HFF-Myc (cell line): ENCODE measurements at regions not wholly inside any gene's neighbourhood (a gene's known extent, or its start where the extent isn't known, plus 50 kb on each side); places are given as distances from the start of the nearest gene placed in this dataset.

Source experiments
- DNase-seq: peaks from one replicate; pipeline ENCODE4 v3.0.0-alpha.2; 2011; ENCODE audit warnings: low read depth; ENCODE audit errors: extremely low read depth
- H3K4me3 ChIP-seq: replicated peaks from 2 replicates; pipeline ENCODE4 v1.5.1; 2011; ENCODE audit warnings: low read depth, mild to moderate bottlenecking, control low read depth, low read length
- TF ChIP-seq, protein P1 (sequence below): IDR thresholded peaks from 2 replicates; pipeline ENCODE4 v1.5.1; 2012; ENCODE audit warnings: mild to moderate bottlenecking, low read depth, low read length, control low read depth; ENCODE audit errors: missing control alignments

DNA sequence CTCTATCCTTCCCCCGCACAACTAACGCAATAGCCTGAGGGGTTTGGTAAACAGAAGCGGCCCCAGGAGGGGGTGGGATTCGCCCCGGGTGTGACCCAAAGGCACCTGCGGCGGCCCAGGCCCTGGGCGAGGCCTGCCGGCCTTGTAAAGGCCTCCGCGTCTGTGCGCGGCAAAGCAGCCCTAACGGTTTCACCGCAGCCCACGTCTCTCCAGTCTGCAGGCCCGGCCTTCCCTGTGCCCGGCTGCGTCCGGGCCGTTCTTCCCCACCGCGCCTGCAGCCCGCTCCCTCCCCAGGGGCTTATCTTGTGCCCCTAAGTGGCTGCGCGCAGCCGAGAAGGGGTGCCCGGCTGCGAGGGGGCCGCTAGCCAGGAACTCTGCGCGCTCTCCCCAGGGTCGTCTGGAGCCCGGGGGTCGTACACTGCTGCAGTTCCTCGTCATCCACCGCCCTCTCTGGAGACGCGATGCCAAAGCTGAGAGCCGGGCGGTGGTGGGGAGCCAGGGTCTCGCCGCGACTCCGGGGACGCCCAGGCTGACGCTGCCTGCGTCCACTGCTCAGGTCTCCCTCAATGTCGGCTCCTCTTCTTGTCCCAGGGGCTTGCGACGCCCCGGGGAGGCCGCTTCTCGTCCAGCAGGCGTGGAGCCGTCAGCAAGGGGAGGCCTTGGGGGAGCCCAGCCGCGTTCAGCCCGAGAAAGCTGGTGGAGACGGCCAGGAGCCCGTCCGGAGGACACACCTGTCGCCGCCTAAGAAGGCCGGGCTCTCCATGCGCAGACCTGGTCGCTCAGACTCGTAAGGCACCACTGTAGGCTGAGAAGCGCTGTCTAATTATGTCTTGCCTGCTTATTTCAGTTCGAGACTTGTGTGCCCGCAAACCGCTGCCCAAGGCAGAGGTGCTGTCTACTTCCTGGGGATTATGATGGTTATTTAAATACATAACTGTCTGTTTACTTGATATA, 132.3 kb downstream of the SPAG6 start:
- DNase-seq: no peak
- TF ChIP-seq, protein P1, sequence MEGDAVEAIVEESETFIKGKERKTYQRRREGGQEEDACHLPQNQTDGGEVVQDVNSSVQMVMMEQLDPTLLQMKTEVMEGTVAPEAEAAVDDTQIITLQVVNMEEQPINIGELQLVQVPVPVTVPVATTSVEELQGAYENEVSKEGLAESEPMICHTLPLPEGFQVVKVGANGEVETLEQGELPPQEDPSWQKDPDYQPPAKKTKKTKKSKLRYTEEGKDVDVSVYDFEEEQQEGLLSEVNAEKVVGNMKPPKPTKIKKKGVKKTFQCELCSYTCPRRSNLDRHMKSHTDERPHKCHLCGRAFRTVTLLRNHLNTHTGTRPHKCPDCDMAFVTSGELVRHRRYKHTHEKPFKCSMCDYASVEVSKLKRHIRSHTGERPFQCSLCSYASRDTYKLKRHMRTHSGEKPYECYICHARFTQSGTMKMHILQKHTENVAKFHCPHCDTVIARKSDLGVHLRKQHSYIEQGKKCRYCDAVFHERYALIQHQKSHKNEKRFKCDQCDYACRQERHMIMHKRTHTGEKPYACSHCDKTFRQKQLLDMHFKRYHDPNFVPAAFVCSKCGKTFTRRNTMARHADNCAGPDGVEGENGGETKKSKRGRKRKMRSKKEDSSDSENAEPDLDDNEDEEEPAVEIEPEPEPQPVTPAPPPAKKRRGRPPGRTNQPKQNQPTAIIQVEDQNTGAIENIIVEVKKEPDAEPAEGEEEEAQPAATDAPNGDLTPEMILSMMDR: no peak
- H3K4me3 ChIP-seq: no peak overlapping the region

DNA sequence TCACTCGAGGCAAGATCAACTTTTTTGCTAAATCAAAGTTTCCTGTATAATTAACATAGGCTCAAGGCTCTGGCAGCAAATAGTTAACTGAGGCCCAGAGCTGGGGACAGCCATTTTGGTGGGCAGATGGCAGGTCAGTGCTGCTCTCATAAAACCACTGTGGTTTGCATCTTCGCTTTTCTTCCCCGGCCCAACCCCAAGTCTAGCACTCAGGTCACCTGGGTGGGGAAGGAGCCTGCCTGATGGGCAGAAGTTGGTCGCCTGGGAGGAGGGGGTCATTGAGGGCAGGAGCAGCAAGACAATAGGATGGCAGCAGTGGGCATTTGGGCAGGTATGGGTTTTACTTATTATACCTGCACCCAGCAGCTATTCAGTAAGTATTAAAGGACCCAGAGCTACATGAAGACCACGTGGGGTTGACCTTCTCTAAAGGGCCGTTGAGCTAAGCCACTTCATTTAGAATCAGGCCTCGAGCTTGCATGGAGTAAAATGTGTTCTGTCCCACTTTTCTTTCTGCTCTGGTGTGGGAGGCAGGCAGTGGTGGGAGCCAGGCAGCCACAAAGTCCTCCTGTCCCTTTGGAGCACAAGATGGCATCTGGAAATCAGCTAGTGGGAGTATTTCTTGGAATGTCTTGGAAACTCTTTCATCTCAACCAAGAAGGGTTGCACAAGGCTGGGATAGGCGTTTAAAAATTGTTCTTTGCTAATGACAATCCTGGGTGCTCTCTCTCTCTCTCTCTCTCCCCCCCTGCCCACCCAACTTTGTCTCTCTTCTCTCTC, 133.4 kb downstream of the SPAG6 start:
- no peak for DNase-seq
- TF ChIP-seq, protein P1: no peak
- no peak overlapping the region for H3K4me3 ChIP-seq

DNA sequence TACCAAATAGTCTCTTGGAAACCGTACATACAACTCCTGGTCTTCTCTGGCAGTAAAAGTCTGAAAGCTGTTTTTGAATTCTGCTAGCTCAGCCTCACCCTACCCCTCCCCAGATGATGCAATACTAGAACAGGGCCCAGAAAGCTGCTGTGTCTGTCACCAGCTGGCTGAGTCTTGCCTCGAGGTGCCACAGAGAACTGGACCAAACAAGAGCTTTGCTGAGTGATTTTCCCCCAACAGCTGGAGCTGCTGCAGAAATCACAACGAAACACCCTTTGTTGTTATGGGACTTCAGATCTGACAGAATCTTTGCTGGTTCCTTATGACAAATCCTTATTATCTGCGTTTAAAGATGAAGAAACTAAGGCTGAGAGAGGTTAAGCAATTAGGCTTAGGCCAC, 134.1 kb downstream of the SPAG6 start:
- no peak for DNase-seq
- no peak overlapping the region for H3K4me3 ChIP-seq
- TF ChIP-seq, protein P1: no peak

DNA sequence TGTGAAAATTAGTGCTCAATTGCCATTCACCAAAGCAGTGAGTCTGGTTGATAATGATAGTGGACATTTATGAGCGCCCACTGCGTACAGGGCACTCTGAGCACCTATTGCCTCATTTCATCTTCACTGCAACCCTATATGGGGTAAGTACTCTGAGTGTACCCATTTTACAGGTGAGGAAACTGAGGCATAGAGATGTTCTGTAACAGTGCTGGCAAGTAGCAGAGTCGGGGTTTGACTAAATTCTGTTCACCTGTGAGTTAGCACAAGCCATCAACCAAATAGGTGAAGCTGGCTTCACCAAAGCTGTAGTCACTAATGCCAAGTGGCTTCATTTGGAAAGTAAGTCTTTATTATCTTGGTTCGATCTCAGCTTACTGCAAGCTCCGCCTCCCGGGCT, 135.8 kb downstream of the SPAG6 start:
- TF ChIP-seq, protein P1: no peak
- no peak for DNase-seq
- no peak overlapping the region for H3K4me3 ChIP-seq

DNA sequence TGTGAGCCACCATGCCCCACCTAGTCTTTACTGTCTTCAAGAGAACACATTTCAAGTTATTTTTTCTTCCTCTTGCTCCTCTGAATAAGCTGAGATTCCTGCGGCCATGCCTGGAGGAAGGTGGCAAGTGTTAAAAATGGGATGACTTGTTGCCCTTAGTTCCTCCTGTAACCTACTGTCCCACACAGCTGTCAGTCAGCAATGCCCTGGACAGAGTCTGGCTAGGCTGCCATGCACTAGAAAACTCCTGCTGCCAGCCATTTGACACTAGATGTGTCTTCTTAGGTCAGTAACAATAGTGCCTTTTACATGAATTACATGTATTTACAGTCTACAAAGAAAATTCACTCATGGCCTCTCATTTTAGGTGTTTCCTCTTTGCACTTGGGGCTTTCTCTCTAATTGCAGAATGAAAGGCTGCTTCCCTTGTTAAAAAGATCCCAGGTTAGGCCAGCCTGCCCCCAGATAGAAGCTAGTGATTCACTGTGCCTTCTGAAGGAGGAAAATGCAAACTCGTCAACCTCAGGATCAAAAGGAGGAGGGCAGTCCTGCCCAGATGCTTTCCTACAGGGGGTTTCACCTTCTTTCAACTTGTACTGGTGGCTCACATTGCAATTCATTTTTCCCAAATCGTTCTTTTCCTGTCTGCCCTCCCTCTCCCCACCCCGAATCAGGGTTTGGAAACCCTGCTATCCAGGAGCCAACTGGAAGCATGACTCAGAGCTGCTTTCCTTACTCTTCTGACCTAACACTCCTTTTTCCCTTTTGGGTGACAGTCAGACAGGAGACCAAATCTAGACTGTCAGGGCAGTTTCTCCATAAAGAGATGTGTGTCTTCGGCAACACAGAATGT, 136.6 kb downstream of the SPAG6 start:
- H3K4me3 ChIP-seq: no peak overlapping the region
- no peak for DNase-seq
- TF ChIP-seq, protein P1: no peak

DNA sequence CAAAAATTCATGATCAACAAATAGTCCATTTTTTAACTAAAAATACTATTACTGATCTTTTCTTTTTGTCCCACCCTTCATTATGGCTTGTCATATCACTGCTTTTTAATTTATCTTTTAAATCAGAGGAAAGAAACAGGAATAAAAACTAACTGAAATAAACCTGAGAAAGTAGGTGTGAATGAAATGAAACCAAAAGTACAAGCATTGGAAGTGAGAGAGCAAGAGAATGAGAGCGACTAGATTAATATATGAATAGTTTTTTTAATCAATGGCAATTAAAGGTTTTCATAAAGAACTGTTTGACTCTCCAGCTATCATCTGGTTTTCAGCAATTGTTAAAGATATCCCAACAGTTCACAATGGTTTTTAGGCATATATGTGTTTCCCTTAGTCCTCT, 137.8 kb downstream of the SPAG6 start:
- TF ChIP-seq, protein P1: no peak
- DNase-seq: no peak
- no peak overlapping the region for H3K4me3 ChIP-seq
